H1 (cell line): ENCODE measurements at regions not wholly inside any gene's neighbourhood (a gene's known extent, or its start where the extent isn't known, plus 50 kb on each side); places are given as distances from the start of the nearest gene placed in this dataset.

Experiments used
- CTCF ChIA-PET: fragments of 300-600 bp; sonication (Branson Sonifier 250); formaldehyde crosslinking; loops from one replicate; lab custom pipeline; 2021; ENCODE audit not compliant: partially characterized antibody; lab: Charles Lee
- POLR2A ChIA-PET: fragments of 300-600 bp; sonication (Branson Sonifier 250); formaldehyde crosslinking; loops from one replicate; lab custom pipeline; 2021; ENCODE audit warnings: inconsistent platforms; ENCODE audit not compliant: partially characterized antibody; lab: Charles Lee
- DNase-seq, 2 experiments: peaks; one replicate each; pipeline versions ENCODE4 v3.0.0 to v3.0.0-alpha.2; 2010 to 2022; ENCODE audit warnings: low spot score in 2 of 2, low read depth in 1 of 2, mixed read lengths in 1 of 2
- FAIRE-seq: peaks from 2 replicates; lab custom pipeline; 2011; peaks lifted over from hg19 to GRCh38; lab: Jason Lieb, UNC
- H2AFZ ChIP-seq: 2 replicates; pipeline ENCODE4 v1.8.1; 2012; ENCODE audit warnings: low read length, inconsistent platforms
- H2AK5ac ChIP-seq: 2 replicates; pipeline ENCODE4 v1.6.1; 2013; ENCODE audit warnings: low read depth, low read length
- H2BK120ac ChIP-seq: replicated peaks from 2 replicates; pipeline ENCODE3; 2013; ENCODE audit warnings: low read depth, low read length, inconsistent platforms
- H2BK12ac ChIP-seq: 2 replicates; pipeline ENCODE4 v1.6.1; 2013; ENCODE audit warnings: low read depth, low read length
- H2BK15ac ChIP-seq: 2 replicates; pipeline ENCODE4 v1.6.1; 2013; ENCODE audit warnings: low read length
- H2BK20ac ChIP-seq: 2 replicates; pipeline ENCODE4 v1.6.1; 2013; ENCODE audit warnings: low read length
- H2BK5ac ChIP-seq: 2 replicates; pipeline ENCODE4 v1.6.1; 2013; ENCODE audit warnings: low read depth, low read length
- H3K14ac ChIP-seq: 2 replicates; pipeline ENCODE4 v1.6.1; 2013; ENCODE audit warnings: inconsistent platforms; ENCODE audit not compliant: insufficient read length
- H3K18ac ChIP-seq: 2 replicates; pipeline ENCODE4 v1.6.1; 2013; ENCODE audit warnings: low read length; ENCODE audit errors: extremely low read depth
- H3K23ac ChIP-seq: 2 replicates; pipeline ENCODE4 v1.6.1; 2013; ENCODE audit warnings: inconsistent platforms; ENCODE audit not compliant: insufficient read length
- H3K23me2 ChIP-seq: 2 replicates; pipeline ENCODE4 v1.6.1; 2013; ENCODE audit warnings: low read depth, low read length
- H3K27ac ChIP-seq: 2 replicates; pipeline ENCODE4 v1.6.1; 2011; ENCODE audit warnings: low read depth, low read length, inconsistent platforms
- H3K27me3 ChIP-seq, 4 experiments: replicated peaks in 1 of 4; 1 replicate in 1 of 4; 2 replicates in 3 of 4; pipeline versions ENCODE4 v1.6.1 to v1.8.1; 2011 to 2013; ENCODE audit warnings: low read length in 3 of 4, mild to moderate bottlenecking in 3 of 4, inconsistent platforms in 2 of 4, mixed read lengths in 2 of 4, moderate library complexity in 1 of 4; ENCODE audit not compliant: control insufficient read depth in 3 of 4, insufficient read depth in 3 of 4; ENCODE audit errors: extremely low read depth in 1 of 4
- H3K36me3 ChIP-seq, 4 experiments: 2 replicates each; pipeline versions ENCODE4 v1.6.1 to v1.8.1; 2011 to 2013; ENCODE audit warnings: mild to moderate bottlenecking in 4 of 4, low read length in 3 of 4, moderate library complexity in 2 of 4, control low read depth in 1 of 4, inconsistent platforms in 1 of 4; ENCODE audit not compliant: insufficient read depth in 4 of 4, control insufficient read depth in 2 of 4
- H3K4ac ChIP-seq: replicated peaks from 2 replicates; pipeline ENCODE3; 2013; ENCODE audit warnings: low read length, low read depth, mixed read lengths, inconsistent platforms; ENCODE audit not compliant: insufficient read length
- H3K4me1 ChIP-seq, 4 experiments: replicated peaks in 1 of 4; 1 replicate in 1 of 4; 2 replicates in 3 of 4; pipeline versions ENCODE4 v1.6.1 to v1.8.1; 2011 to 2013; ENCODE audit warnings: low read length in 3 of 4, inconsistent platforms in 2 of 4, mixed read lengths in 1 of 4; ENCODE audit not compliant: insufficient read depth in 4 of 4, control insufficient read depth in 3 of 4
- H3K4me2 ChIP-seq, 2 experiments: 2 replicates each; pipeline versions ENCODE4 v1.6.1 to v1.8.1; 2011 to 2013; ENCODE audit warnings: low read depth in 2 of 2, low read length in 2 of 2, control low read depth in 1 of 2, inconsistent platforms in 1 of 2, mild to moderate bottlenecking in 1 of 2; ENCODE audit not compliant: insufficient read depth in 1 of 2
- H3K4me3 ChIP-seq, 4 experiments: fragments of 200-600, 300-600 bp in 1 of 4; sonication (generic), shearing (Covaris generic), sonication (Bioruptor Twin) in 1 of 4; 2 replicates each; pipeline versions ENCODE4 v1.5.1 to v1.8.1; 2011 to 2016; ENCODE audit warnings: low read length in 4 of 4, low read depth in 3 of 4, control low read depth in 2 of 4, inconsistent platforms in 2 of 4, mild to moderate bottlenecking in 2 of 4, mixed read lengths in 1 of 4, moderate library complexity in 1 of 4; ENCODE audit not compliant: insufficient read depth in 2 of 4; ENCODE audit errors: extremely low read depth in 1 of 4
- H3K56ac ChIP-seq: replicated peaks from 2 replicates; pipeline ENCODE3; 2013; ENCODE audit warnings: low read depth, mild to moderate bottlenecking, mixed read lengths, low read length, inconsistent platforms; ENCODE audit not compliant: insufficient read length
- H3K79me1 ChIP-seq: 2 replicates; pipeline ENCODE4 v1.6.1; 2013; ENCODE audit warnings: low read depth, low read length, control low read depth
- H3K79me2 ChIP-seq, 2 experiments: 2 replicates each; pipeline versions ENCODE4 v1.6.1 to v1.8.1; 2012 to 2013; ENCODE audit warnings: low read length in 2 of 2, mild to moderate bottlenecking in 2 of 2, inconsistent platforms in 1 of 2; ENCODE audit not compliant: insufficient read depth in 2 of 2, control insufficient read depth in 1 of 2
- H3K9ac ChIP-seq, 4 experiments: replicated peaks in 1 of 4; 1 replicate in 1 of 4; 2 replicates in 3 of 4; pipeline versions ENCODE4 v1.6.1 to v1.8.1; 2011 to 2013; ENCODE audit warnings: low read depth in 3 of 4, low read length in 3 of 4, control low read depth in 2 of 4, mild to moderate bottlenecking in 2 of 4, moderate library complexity in 2 of 4, inconsistent platforms in 1 of 4; ENCODE audit errors: extremely low read depth in 1 of 4
- H3K9me3 ChIP-seq, 2 experiments: 2 replicates each; pipeline versions ENCODE4 v1.6.1 to v1.8.1; 2012 to 2013; ENCODE audit warnings: mild to moderate bottlenecking in 2 of 2, moderate library complexity in 2 of 2, control low read depth in 1 of 2, inconsistent platforms in 1 of 2, low read depth in 1 of 2, low read length in 1 of 2, mixed read lengths in 1 of 2; ENCODE audit not compliant: insufficient read depth in 2 of 2
- H4K20me1 ChIP-seq, 2 experiments: replicated peaks in 1 of 2; 2 replicates each; pipeline versions ENCODE3 to v1.8.1; 2011 to 2013; ENCODE audit warnings: inconsistent platforms in 2 of 2, low read length in 2 of 2, mild to moderate bottlenecking in 1 of 2; ENCODE audit not compliant: insufficient read depth in 2 of 2, control insufficient read depth in 1 of 2
- H4K5ac ChIP-seq: 2 replicates; pipeline ENCODE4 v1.6.1; 2013; ENCODE audit warnings: low read length, low read depth, mixed read lengths, inconsistent platforms; ENCODE audit not compliant: insufficient read length
- H4K8ac ChIP-seq: 2 replicates; pipeline ENCODE4 v1.8.0; 2013; ENCODE audit warnings: mild to moderate bottlenecking, moderate library complexity, low read length, inconsistent platforms; ENCODE audit not compliant: insufficient read depth; ENCODE audit errors: extremely low read depth
- H4K91ac ChIP-seq: replicated peaks from 2 replicates; pipeline ENCODE3; 2013; ENCODE audit warnings: low read length, mixed read lengths, inconsistent platforms; ENCODE audit not compliant: insufficient read length
- CBX5 ChIP-seq: fragments of 300-800, 300-1000 bp; sonication (generic); IDR thresholded peaks from 2 replicates; pipeline ENCODE4 v1.7.1; 2016; ENCODE audit warnings: antibody characterized with exemption, low read length, low read depth
- EZH2 ChIP-seq: fragments of 200-600 bp; sonication (generic); IDR thresholded peaks from 2 replicates; pipeline ENCODE4 v1.7.1; 2012; ENCODE audit warnings: low read depth, mild to moderate bottlenecking, moderate library complexity, low read length, inconsistent platforms; ENCODE audit not compliant: severe bottlenecking
- GABPA ChIP-seq: IDR thresholded peaks from 2 replicates; pipeline ENCODE4 v1.6.1; 2011; ENCODE audit warnings: mild to moderate bottlenecking, low read length, moderate library complexity, borderline replicate concordance; ENCODE audit not compliant: insufficient read depth
- WGBS, 2 experiments: shearing (Covaris generic) in 1 of 2; methylation state at CpG; one replicate each; pipeline versions ENCODE4 v1.1.6 to v1.1.7; 2013 to 2015; ENCODE audit warnings: low lambda C conversion rate in 2 of 2, mixed read lengths in 2 of 2, inconsistent platforms in 1 of 2, low coverage in 1 of 2, missing lambda C conversion rate in 1 of 2; ENCODE audit not compliant: insufficient replicate concordance in 2 of 2, insufficient coverage in 1 of 2, insufficient read length in 1 of 2; ENCODE audit errors: extremely low coverage in 1 of 2, missing lambda C conversion rate in 1 of 2; 5-methylcytosine and 5-hydroxymethylcytosine counted together

- TF ChIP-seq GABPA, result no peak
- no peak for TF ChIP-seq EZH2
- no peak for TF ChIP-seq CBX5
- TF ChIP-seq, all 59 proteins: peak for 0
- Histone ChIP-seq H3K79me1 (no peaks in the 10 kb centered on the region), H2BK5ac (no peak overlapping the region), H4K5ac (no peak overlapping the region), H4K91ac (no peak overlapping the region), H3K4me2 (no peak overlapping the region), H3K23ac (no peak overlapping the region), H3K4me3 (no peak overlapping the region), H2BK15ac (no peak overlapping the region), H3K27me3 (no peaks in the 10 kb centered on the region), H2BK12ac (no peak overlapping the region), H4K20me1 (no peaks in the 10 kb centered on the region), H3K9ac (no peak overlapping the region), H2BK120ac (no peak overlapping the region), H4K8ac (no peak overlapping the region), H3K79me2 (no peaks in the 10 kb centered on the region), H3K36me3 (no peaks in the 10 kb centered on the region; a peak in 1 of 8 replicates), H3K27ac (no peak overlapping the region), H3K18ac (no peak overlapping the region), H2BK20ac (no peak overlapping the region), H3K14ac (no peak overlapping the region), H3K4me1 (no peaks in the 10 kb centered on the region), H3K4ac (no peak overlapping the region), H3K9me3 (no peaks in the 10 kb centered on the region), H3K56ac (no peak overlapping the region), H3K23me2 (no peaks in the 10 kb centered on the region), H2AFZ (no peak overlapping the region), H2AK5ac (no peak overlapping the region)
- ChIA-PET POLR2A (no interaction called here), CTCF (interaction anchor here (1.1 kb wide), 1 partner anchor 32 kb away, joined by 5 read pairs; no protein-coding TSS in a partner anchor)
- FAIRE-seq (no peak), DNase-seq (no peak)
- WGBS, 2 experiments, result 100% methylated on average over 1 of the region's 1 CpG; no CpG with 5 or more reads in 1 of the 2 experiments
Measured at GRCh38 chr9:82581516-82581915, 481.4 kb downstream of the RASEF start.
